Chondrocyte (in vitro differentiated cells): ENCODE measurements at regions not wholly inside any gene's neighbourhood (a gene's known extent, or its start where the extent isn't known, plus 50 kb on each side); places are given as distances from the start of the nearest gene placed in this dataset.

Experiments
- DNase-seq: peaks from one replicate; pipeline ENCODE4 v3.0.0; 2021; ENCODE audit warnings: mixed read lengths, low spot score
- H3K27ac Mint-ChIP-seq: one replicate; pipeline ENCODE4 v1.8.0; 2021; ENCODE audit warnings: mild to moderate bottlenecking, moderate library complexity, mixed read lengths; ENCODE audit not compliant: unreplicated experiment
- H3K27me3 Mint-ChIP-seq: 2 replicates; pipeline ENCODE4 v1.8.0; 2021; ENCODE audit warnings: low read depth, mixed read lengths
- H3K36me3 Mint-ChIP-seq: 2 replicates; pipeline ENCODE4 v1.8.0; 2021; ENCODE audit warnings: low read depth, mixed read lengths
- H3K4me1 Mint-ChIP-seq: 2 replicates; pipeline ENCODE4 v1.8.0; 2021; ENCODE audit warnings: low read depth, mild to moderate bottlenecking, mixed read lengths
- H3K4me3 Mint-ChIP-seq: one replicate; pipeline ENCODE4 v1.8.0; 2021; ENCODE audit warnings: mild to moderate bottlenecking, moderate library complexity, mixed read lengths; ENCODE audit not compliant: unreplicated experiment
- H3K9me3 Mint-ChIP-seq: 2 replicates; pipeline ENCODE4 v1.8.0; 2021; ENCODE audit warnings: low read depth, mixed read lengths
- CTCF ChIP-seq: fragments of 200-600 bp; sonication (generic); IDR thresholded peaks from 2 replicates; pipeline ENCODE4 v1.5.0; 2021; ENCODE audit warnings: antibody characterized with exemption, mild to moderate bottlenecking, moderate library complexity

- Mint-ChIP-seq H3K4me3 (no peak overlapping the region), H3K27me3 (peaks cover 3% of the 10 kb centered on the region), H3K4me1 (no peaks in the 10 kb centered on the region), H3K36me3 (no peaks in the 10 kb centered on the region), H3K9me3 (peaks cover 8% of the 10 kb centered on the region), H3K27ac (no peak overlapping the region)
- no peak for TF ChIP-seq CTCF
- no peak for DNase-seq
Measured at GRCh38 chr18:38284972-38285371, 719.4 kb upstream of the CELF4 start.

- no peak for DNase-seq
- Mint-ChIP-seq H3K4me3 (no peak overlapping the region), H3K27me3 (no peaks in the 10 kb centered on the region), H3K9me3 (peaks cover 15% of the 10 kb centered on the region), H3K27ac (no peak overlapping the region), H3K36me3 (no peaks in the 10 kb centered on the region), H3K4me1 (no peaks in the 10 kb centered on the region)
- TF ChIP-seq CTCF: no peak
Measured at GRCh38 chr18:38263066-38263465, 697.5 kb upstream of the CELF4 start.

- Mint-ChIP-seq H3K36me3 (no peaks in the 10 kb centered on the region), H3K4me3 (no peak overlapping the region), H3K27ac (no peak overlapping the region), H3K9me3 (peaks cover 11% of the 10 kb centered on the region), H3K27me3 (no peaks in the 10 kb centered on the region), H3K4me1 (no peaks in the 10 kb centered on the region)
- no peak for DNase-seq
- TF ChIP-seq CTCF: no peak
Measured at GRCh38 chr18:38262661-38263060, 697.1 kb upstream of the CELF4 start.

- H3K27me3 Mint-ChIP-seq: no peaks in the 10 kb centered on the region
- no peaks in the 10 kb centered on the region for H3K9me3 Mint-ChIP-seq
- H3K4me1 Mint-ChIP-seq: no peaks in the 10 kb centered on the region
- DNase-seq: no peak
- no peak for TF ChIP-seq CTCF
- H3K36me3 Mint-ChIP-seq: no peaks in the 10 kb centered on the region
- no peak overlapping the region for H3K27ac Mint-ChIP-seq
- no peak overlapping the region for H3K4me3 Mint-ChIP-seq
Measured at GRCh38 chr18:38257661-38258060, 692.1 kb upstream of the CELF4 start.

GRCh38 chr18:38256366-38256765 is 690.8 kb upstream of the CELF4 start:
- no peaks in the 10 kb centered on the region for H3K4me1 Mint-ChIP-seq
- H3K36me3 Mint-ChIP-seq: no peaks in the 10 kb centered on the region
- TF ChIP-seq CTCF: no peak
- no peak overlapping the region for H3K4me3 Mint-ChIP-seq
- no peak for DNase-seq
- H3K27me3 Mint-ChIP-seq: no peaks in the 10 kb centered on the region
- no peaks in the 10 kb centered on the region for H3K9me3 Mint-ChIP-seq
- H3K27ac Mint-ChIP-seq: no peak overlapping the region
